Natural killer cell (primary cell): ENCODE measurements at regions not wholly inside any gene's neighbourhood (a gene's known extent, or its start where the extent isn't known, plus 50 kb on each side); places are given as distances from the start of the nearest gene placed in this dataset.

Source experiments
- ATAC-seq, 3 donors: fragments of 150-1000 bp in 2 of 3; fragments of 200-7000 bp in 1 of 3; cut with Tn5 transposase; 1 replicate in 1 of 3; 2 replicates in 2 of 3; pipeline ENCODE4 v1.10.0; 2021; ENCODE audit warnings: mild to moderate bottlenecking in 2 of 3, moderate library complexity in 2 of 3
- DNase-seq, 2 donors: peaks; one replicate each; pipeline versions ENCODE4 v3.0.0 to v3.0.0-alpha.2; 2013 to 2021; ENCODE audit warnings: mixed read lengths in 1 of 2
- H3K27ac ChIP-seq: one replicate; pipeline ENCODE4 v1.5.1; 2013; ENCODE audit warnings: mild to moderate bottlenecking, low read length
- H3K27me3 ChIP-seq: one replicate; pipeline ENCODE4 v1.6.1; 2013; ENCODE audit warnings: low read length; ENCODE audit not compliant: control insufficient read depth, insufficient read depth
- H3K36me3 ChIP-seq: one replicate; pipeline ENCODE4 v1.6.1; 2013; ENCODE audit warnings: low read length; ENCODE audit not compliant: control insufficient read depth, insufficient read depth
- H3K4me1 ChIP-seq: one replicate; pipeline ENCODE4 v1.6.1; 2013; ENCODE audit warnings: low read length; ENCODE audit not compliant: control insufficient read depth, insufficient read depth
- H3K4me3 ChIP-seq: one replicate; pipeline ENCODE4 v1.5.1; 2013; ENCODE audit warnings: low read length
- H3K9me3 ChIP-seq: one replicate; pipeline ENCODE4 v1.6.1; 2013; ENCODE audit warnings: low read length; ENCODE audit not compliant: control insufficient read depth, insufficient read depth
- H3K27ac Mint-ChIP-seq, 2 donors: one replicate each; pipeline ENCODE4 v1.8.0; 2022; ENCODE audit warnings: mild to moderate bottlenecking in 2 of 2, mixed read lengths in 2 of 2, moderate library complexity in 1 of 2
- H3K27me3 Mint-ChIP-seq, 2 donors: one replicate each; pipeline ENCODE4 v1.8.0; 2022; ENCODE audit warnings: low read depth in 2 of 2, mixed read lengths in 2 of 2
- H3K36me3 Mint-ChIP-seq: one replicate; pipeline ENCODE4 v1.8.0; 2022; ENCODE audit warnings: mixed read lengths
- H3K4me1 Mint-ChIP-seq, 2 donors: one replicate each; pipeline ENCODE4 v1.8.0; 2022; ENCODE audit warnings: mixed read lengths in 2 of 2
- H3K4me3 Mint-ChIP-seq: one replicate; pipeline ENCODE4 v1.8.0; 2022; ENCODE audit warnings: mild to moderate bottlenecking, moderate library complexity, mixed read lengths
- H3K9me3 Mint-ChIP-seq, 2 donors: one replicate each; pipeline ENCODE4 v1.8.0; 2022; ENCODE audit warnings: mixed read lengths in 2 of 2
- CTCF ChIP-seq: fragments of 200-600 bp; IDR thresholded peaks from one replicate; pipeline ENCODE4 v1.8.0; 2022; ENCODE audit warnings: antibody characterized with exemption
- WGBS: methylation state at CpG from one replicate; pipeline ENCODE4 v1.1.7; 2013; ENCODE audit warnings: missing lambda C conversion rate; ENCODE audit not compliant: insufficient coverage; 5-methylcytosine and 5-hydroxymethylcytosine counted together
- intact Hi-C: fragments of 100-400 bp; cut with micrococcal nuclease; formaldehyde crosslinking; loops from one replicate; pipeline ENCODE4 v1.14.2; 2022

GRCh38 chr18:29062921-29063320, 886.0 kb upstream of the CDH2 start:
- peaks cover 3 to 5% of the 10 kb centered on the region in 2 donors for H3K9me3 Mint-ChIP-seq
- TF ChIP-seq CTCF: no peak
- H3K4me3 Mint-ChIP-seq: no peak overlapping the region
- Histone ChIP-seq H3K27ac (no peak overlapping the region), H3K4me3 (no peak overlapping the region), H3K9me3 (no peaks in the 10 kb centered on the region), H3K4me1 (no peaks in the 10 kb centered on the region), H3K36me3 (no peaks in the 10 kb centered on the region), H3K27me3 (no peaks in the 10 kb centered on the region)
- DNase-seq: no peak
- no peaks in the 10 kb centered on the region for H3K4me1 Mint-ChIP-seq
- H3K27me3 Mint-ChIP-seq: no peaks in the 10 kb centered on the region
- no peaks in the 10 kb centered on the region for H3K36me3 Mint-ChIP-seq
- intact Hi-C loops: no loop called here
- no peak overlapping the region for H3K27ac Mint-ChIP-seq
- no peak for ATAC-seq

- ATAC-seq (no peak), DNase-seq (no peak)
- no peaks in the 10 kb centered on the region for H3K4me1 ChIP-seq
- no peak overlapping the region for H3K27ac Mint-ChIP-seq
- no peaks in the 10 kb centered on the region for H3K36me3 Mint-ChIP-seq
- peaks cover 4 to 5% of the 10 kb centered on the region in 2 donors for H3K9me3 Mint-ChIP-seq
- TF ChIP-seq CTCF: no peak
- no peak overlapping the region for H3K4me3 Mint-ChIP-seq
- intact Hi-C loops: no loop called here
- H3K4me1 Mint-ChIP-seq: no peaks in the 10 kb centered on the region
- WGBS: 78% methylated on average over 1 of the region's 1 CpG
- H3K36me3 ChIP-seq: no peaks in the 10 kb centered on the region
- no peaks in the 10 kb centered on the region for H3K27me3 Mint-ChIP-seq
- no peaks in the 10 kb centered on the region for H3K9me3 ChIP-seq
- no peak overlapping the region for H3K27ac ChIP-seq
- H3K27me3 ChIP-seq: no peaks in the 10 kb centered on the region
- no peak overlapping the region for H3K4me3 ChIP-seq
Observed at GRCh38 chr18:29060349-29060748, 883.4 kb upstream of the CDH2 start.

- Mint-ChIP-seq H3K9me3 (peaks cover 3% of the 10 kb centered on the region in 2 donors), H3K27ac (no peak overlapping the region), H3K36me3 (no peaks in the 10 kb centered on the region), H3K4me1 (no peaks in the 10 kb centered on the region), H3K4me3 (no peak overlapping the region), H3K27me3 (no peaks in the 10 kb centered on the region)
- Histone ChIP-seq H3K4me3 (no peak overlapping the region), H3K4me1 (no peaks in the 10 kb centered on the region), H3K9me3 (no peaks in the 10 kb centered on the region), H3K27me3 (no peaks in the 10 kb centered on the region), H3K36me3 (no peaks in the 10 kb centered on the region), H3K27ac (no peak overlapping the region)
- ATAC-seq (no peak), DNase-seq (no peak)
- TF ChIP-seq CTCF: no peak
- intact Hi-C loops: no loop called here
Observed at GRCh38 chr18:29057703-29058102, 880.8 kb upstream of the CDH2 start.

GRCh38 chr18:29056800-29057199, 879.9 kb upstream of the CDH2 start:
- Histone ChIP-seq H3K4me3 (no peak overlapping the region), H3K36me3 (no peaks in the 10 kb centered on the region), H3K4me1 (no peaks in the 10 kb centered on the region), H3K27ac (no peak overlapping the region), H3K9me3 (no peaks in the 10 kb centered on the region), H3K27me3 (no peaks in the 10 kb centered on the region)
- WGBS: 88% methylated on average over 2 of the region's 2 CpGs
- H3K36me3 Mint-ChIP-seq: peaks cover 4% of the 10 kb centered on the region
- intact Hi-C loops: no loop called here
- DNase-seq (no peak), ATAC-seq (no peak)
- H3K4me3 Mint-ChIP-seq: no peak overlapping the region
- H3K27ac Mint-ChIP-seq: no peak overlapping the region
- H3K27me3 Mint-ChIP-seq: peaks cover 0 to 1% of the 10 kb centered on the region in 2 donors
- peaks cover 5 to 11% of the 10 kb centered on the region in 2 donors for H3K9me3 Mint-ChIP-seq
- TF ChIP-seq CTCF: no peak
- H3K4me1 Mint-ChIP-seq: no peaks in the 10 kb centered on the region
